ENCODE measurements at regions not wholly inside any gene's neighbourhood (a gene's known extent, or its start where the extent isn't known, plus 50 kb on each side); places are given as distances from the start of the nearest gene placed in this dataset.

GRCh38 chr18:38470421-38470820 lies 904.8 kb upstream of the CELF4 start:
- no peak for DNase-seq (ENCODE audit: low read depth, low spot score)

GRCh38 chr18:38466426-38466825 lies 900.8 kb upstream of the CELF4 start:
- no peak for DNase-seq (ENCODE audit: low read depth, low spot score)

DNA sequence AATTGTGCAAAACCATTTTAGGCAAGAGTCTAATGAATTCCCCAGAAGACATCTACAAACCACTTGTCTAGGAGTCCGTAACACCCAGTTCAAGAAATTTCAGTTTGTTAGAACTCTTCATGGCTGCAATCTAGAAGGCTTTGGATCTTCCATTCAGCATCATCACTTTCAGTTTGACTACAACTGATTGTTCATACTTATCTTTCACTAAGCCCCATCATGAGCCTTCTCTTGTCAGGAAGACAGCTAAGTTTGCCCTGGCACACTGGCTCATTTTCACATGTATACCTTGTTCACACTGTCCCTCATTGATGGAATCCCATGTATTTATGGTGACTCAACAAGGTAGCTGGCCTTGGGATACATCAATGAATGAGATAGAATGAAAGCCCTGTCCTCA lies 898.4 kb upstream of the CELF4 start:
- DNase-seq (ENCODE audit: low read depth, low spot score): no peak

GRCh38 chr18:38460657-38461056 lies 895.1 kb upstream of the CELF4 start:
- DNase-seq (ENCODE audit: low read depth, low spot score): no peak

- no peak for DNase-seq (ENCODE audit: low read depth, low spot score)
These were observed 893.8 kb upstream of the CELF4 start for GRCh38 chr18:38459131-38459994.

- no peak for DNase-seq (ENCODE audit: low read depth, low spot score)
These were observed 893.1 kb upstream of the CELF4 start for GRCh38 chr18:38458698-38459097.

DNA sequence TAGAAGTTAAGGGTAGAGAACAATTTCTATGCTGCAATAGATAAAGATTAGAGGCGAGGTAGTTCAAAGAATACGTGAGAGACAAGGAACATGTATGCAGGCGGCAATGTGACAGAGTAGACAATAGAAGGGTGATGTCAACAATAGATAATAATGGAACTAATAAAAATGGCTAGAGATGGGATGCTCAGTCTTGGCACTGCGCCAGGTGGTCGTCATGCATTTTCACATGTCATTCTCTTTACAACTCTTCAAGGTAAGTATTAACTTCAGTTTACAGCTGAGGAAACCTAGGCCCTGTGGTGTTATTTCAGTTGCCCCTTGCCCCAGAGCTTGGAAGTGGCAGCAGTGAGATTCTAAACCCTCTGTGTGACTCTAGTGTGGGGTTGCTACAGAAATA lies 890.7 kb upstream of the CELF4 start:
- DNase-seq (ENCODE audit: low read depth, low spot score): no peak

DNA sequence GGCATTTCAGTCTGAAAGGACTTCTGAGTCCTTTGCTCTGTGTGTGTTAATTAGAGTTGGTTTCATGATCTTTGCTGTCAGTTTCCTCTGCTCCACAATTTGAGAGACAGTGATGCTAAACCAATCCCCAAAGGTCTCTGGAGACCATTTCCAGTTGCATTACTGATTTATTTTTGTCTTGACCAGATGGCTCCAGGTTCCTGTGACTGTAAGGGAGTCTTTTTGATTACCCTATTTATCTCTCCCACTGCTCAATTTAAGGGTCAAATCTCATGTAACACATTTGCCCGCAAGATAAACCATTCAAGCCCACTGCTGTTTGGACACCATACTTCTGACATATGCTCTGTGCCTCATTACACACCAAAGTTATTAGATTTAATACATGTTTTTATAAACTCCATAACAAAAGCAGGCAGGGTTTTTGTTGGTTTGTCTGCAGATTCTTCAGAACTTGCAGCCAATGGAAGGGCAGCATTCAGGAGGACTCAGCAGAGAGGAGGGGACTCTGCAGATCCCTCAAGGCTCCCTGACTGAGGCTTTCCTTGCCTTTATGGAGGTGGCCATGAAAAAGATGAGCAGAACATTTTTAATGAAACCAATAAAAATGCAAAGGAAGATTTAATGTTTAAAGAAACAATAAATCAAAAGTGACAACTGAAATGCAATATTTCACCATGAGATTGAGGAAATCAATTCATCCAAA lies 889.3 kb upstream of the CELF4 start:
- no peak for DNase-seq (ENCODE audit: low read depth, low spot score)

GRCh38 chr18:38453880-38454279 lies 888.3 kb upstream of the CELF4 start:
- no peak for DNase-seq (ENCODE audit: low read depth, low spot score)

DNA sequence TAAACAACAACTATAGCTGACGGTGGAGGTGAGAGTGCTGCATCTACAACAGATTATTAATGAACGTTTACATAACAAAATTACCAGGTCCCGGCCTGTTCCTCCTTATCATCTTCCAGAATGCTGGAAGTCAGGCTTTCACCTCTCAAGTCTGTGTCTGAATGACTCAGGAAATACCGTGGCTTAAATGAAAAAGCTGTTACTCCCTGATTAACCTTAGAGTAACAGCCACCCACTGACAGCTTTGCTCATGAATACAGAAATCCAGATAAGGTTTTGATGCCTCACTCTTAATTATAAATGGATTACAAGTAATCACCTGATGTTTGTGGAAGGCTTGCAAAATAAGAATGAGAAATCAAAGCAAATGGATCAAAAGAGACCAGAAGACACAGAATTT lies 885.3 kb upstream of the CELF4 start:
- no peak for DNase-seq (ENCODE audit: low read depth, low spot score)

DNA sequence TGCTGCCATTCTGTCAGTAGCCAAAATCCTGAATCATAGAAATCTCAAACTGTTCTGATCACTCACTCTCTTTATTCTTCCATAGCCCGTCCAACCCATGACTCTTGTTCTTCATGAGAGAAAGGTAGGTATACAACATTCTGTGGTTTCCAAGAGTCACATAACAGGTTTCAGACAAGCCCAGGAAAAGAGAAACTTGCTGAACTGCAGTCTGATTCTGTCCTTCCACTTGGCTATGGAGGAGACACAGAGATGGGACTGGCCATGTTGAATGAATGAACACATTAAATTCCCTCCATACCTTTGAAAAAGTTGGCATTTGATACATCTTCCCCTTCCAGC lies 880.2 kb upstream of the CELF4 start:
- no peak for DNase-seq (ENCODE audit: low read depth, low spot score)

GRCh38 chr18:38444971-38445803 lies 879.6 kb upstream of the CELF4 start:
- DNase-seq (ENCODE audit: low read depth, low spot score): no peak

DNA sequence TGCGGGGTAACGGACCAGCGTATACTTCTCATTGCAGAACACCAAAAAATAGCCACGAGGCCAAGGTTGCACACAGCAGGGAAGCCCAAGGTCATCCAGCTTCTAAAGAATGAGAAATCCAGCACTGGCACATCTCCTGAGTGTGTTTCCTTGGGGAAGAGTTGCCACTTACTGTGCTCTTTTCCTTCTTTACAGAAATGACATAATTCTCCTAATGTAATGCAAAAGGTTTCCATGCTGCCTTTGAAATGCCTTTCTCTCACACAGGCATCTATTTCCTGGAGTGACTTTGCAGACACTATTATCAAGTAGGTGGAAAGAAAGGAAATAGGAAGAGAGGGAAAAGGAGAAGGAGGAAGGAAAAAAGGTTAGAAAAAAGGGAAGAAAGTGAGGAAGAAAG lies 862.1 kb upstream of the CELF4 start:
- DNase-seq (ENCODE audit: low read depth, low spot score): no peak

DNA sequence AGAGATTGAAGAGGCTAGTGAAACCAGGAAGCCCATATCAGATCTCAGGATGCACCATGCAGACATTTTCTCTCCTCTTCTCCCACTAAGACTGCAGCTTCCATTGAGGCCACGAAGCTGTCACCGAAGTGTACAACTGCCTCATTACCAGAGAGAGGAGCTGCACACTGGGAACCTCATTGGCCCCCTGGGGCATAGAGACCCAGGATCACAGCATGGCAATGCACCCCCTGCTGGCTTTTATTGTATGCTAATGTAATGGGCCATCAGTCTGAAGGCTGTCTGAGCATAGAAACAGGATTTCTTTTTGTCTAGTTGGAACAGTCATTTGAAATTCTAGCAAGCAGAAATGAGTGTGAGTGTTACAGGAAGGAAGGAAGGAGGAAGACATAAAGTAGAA lies 861.6 kb upstream of the CELF4 start:
- no peak for DNase-seq (ENCODE audit: low read depth, low spot score)

- DNase-seq (ENCODE audit: low read depth, low spot score): no peak
These were observed 856.4 kb upstream of the CELF4 start for GRCh38 chr18:38421872-38422615.

DNA sequence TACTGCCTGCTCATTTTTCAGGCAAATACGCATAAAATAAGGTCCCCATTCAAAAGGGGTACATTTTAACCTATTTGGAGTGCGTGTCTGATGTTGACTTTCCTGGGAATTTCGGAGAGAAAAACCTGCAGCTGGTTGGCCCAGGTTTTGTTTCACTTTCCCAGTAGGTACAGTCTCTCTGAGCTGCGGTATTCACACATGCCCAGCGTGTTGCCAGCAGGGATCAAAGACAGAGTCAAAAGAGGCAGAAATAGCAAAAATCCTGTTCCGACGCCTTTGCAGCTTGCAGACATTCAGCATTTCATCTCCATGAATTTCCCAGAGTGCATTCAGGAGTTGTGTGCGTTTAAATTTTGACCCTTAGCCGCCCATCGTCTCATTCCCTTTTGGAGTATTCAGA lies 855.4 kb upstream of the CELF4 start:
- DNase-seq (ENCODE audit: low read depth, low spot score): no peak

DNA sequence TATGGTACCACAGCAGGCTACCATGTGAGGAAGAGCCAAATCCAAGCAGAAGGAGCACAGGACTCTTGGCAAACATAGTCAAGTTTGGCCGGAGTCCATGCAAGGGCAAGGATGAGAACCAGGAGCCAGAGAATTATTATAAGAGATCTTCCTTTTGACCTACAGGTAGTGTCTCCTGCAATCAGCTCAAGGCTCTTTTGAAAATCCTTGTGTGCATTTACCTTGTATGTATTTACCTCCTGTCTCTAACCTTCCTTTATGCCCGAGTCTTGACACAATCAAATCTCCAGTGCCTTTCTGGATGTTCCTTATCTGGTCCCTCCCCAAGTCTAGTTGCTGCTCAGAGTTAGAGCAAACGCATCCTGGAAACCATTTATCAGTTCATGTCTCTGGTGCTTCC lies 855.0 kb upstream of the CELF4 start:
- no peak for DNase-seq (ENCODE audit: low read depth, low spot score)

- DNase-seq (ENCODE audit: low read depth, low spot score): no peak
These were observed 850.2 kb upstream of the CELF4 start for GRCh38 chr18:38415811-38416210.

- DNase-seq (ENCODE audit: low read depth, low spot score): no peak
These were observed 847.6 kb upstream of the CELF4 start for GRCh38 chr18:38413193-38413592.

DNA sequence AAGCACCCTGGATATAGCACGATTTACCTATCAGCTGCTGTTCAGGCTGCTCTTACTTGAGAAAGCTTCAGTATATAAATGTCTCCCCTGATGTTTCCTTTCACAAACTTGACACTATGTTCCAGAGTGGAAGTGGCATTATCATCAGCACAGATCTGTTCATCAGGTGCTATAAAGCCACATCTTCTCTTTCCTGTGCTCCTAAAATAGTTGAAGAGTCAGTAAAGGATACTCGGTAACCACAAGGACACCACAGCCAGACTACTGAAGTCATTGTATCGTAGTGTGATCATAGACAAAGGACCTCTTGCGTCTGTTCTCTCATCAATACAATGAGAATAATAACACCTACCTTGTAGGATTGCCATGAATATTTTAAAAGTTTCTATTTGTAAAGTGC lies 841.0 kb upstream of the CELF4 start:
- no peak for DNase-seq (ENCODE audit: low read depth, low spot score)

DNA sequence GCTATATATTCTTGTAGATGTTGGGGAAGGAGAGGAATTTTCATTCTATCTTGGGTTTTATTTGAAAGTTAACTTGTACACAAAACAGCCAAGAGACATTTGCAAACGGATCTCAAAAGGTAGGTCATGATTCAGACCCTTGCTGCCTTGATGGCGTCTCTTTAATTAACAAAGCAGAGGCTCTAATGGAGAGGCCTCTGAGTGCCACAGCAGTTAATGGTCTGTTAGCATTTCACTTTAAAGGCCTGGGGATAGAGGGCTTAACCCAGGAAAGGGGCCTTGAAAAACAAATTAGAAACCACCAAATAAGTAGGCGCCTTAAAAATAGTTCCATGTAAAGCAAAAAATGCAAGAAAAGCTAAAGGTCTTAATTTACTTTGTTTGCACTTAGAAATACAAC lies 836.9 kb upstream of the CELF4 start:
- DNase-seq (ENCODE audit: low read depth, low spot score): no peak

DNA sequence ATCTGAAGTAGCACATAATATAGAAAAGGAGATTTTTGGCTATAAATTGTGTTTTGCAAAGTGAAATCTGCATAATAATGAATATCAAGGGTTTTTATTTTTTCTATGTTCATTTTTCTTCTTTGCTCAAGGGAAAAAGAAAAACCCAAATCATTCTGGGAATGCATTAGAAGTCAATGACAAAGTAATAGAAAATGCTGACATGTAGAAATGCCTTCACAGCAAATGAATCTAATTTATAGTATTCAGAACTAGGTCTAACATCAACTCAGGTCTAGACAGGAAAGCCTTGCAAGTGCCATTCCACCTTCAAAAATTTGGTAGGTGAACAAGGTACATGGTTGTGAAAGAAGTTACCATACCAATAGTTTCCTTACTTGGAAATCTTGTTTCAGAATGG lies 831.5 kb upstream of the CELF4 start:
- no peak for DNase-seq (ENCODE audit: low read depth, low spot score)
